Cardiac fibroblast (primary cell): ENCODE measurements at regions not wholly inside any gene's neighbourhood (a gene's known extent, or its start where the extent isn't known, plus 50 kb on each side); places are given as distances from the start of the nearest gene placed in this dataset.

ENCODE experiments used
- DNase-seq, 2 donors: peaks; one replicate each; pipeline versions ENCODE4 v3.0.0 to v3.0.0-alpha.2; 2010; ENCODE audit warnings: low read depth in 2 of 2
- H3K4me3 ChIP-seq, 2 donors: replicated peaks in 1 of 2; 1 replicate in 1 of 2; 2 replicates in 1 of 2; pipeline ENCODE4 v1.5.1; 2011; ENCODE audit warnings: low read depth in 2 of 2, low read length in 2 of 2, mild to moderate bottlenecking in 2 of 2, moderate library complexity in 1 of 2
- CTCF ChIP-seq: IDR thresholded peaks from one replicate; pipeline ENCODE4 v1.5.1; 2011; ENCODE audit warnings: low read depth, mild to moderate bottlenecking, low read length, inconsistent platforms

DNA sequence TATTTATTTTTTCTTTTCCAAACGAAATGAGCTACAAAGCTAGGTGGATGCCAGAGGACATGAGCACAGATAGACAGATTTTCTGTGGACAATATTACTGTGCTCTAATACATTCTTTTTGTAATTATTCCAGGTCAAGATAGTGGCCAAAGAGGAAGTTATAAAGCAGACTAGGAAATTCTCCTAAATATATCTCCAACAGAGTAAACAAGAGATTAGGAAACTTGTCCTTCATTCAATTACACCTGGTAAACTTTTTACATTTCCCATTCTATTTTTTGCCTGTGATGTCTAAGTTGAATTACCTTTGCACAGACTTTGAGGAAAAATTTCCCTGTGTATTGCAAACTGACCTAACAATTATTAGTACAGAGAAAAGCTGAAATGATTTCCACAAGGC is 905.5 kb upstream of the PCDH20 start:
- no peak for DNase-seq
- H3K4me3 ChIP-seq: no peak overlapping the region
- no peak for TF ChIP-seq CTCF

- DNase-seq: peak; percentile 58 to 65
- peak; percentile 32 for TF ChIP-seq CTCF
- H3K4me3 ChIP-seq: no peak overlapping the region
Measured at GRCh38 chr13:62320129-62321108, 904.8 kb upstream of the PCDH20 start.

DNA sequence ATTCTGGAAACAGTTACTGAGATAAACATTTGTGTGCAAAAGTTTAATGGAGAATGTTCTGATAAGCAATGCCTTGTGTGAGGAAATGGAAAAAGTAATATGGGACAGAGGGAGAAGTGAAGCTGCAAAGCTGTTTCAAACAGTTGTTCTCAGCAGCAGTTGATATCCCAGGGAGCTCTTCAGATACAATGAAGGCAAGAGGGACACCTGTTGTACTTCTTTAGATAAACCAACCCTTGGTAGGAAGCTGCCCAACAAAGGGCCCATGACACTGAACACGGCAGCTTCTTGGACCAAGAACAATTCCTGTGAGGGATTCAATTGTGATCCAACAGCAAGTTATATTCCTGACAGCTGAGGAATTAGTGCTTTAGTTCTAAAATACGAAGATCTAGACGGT is 894.3 kb upstream of the PCDH20 start:
- DNase-seq: no peak
- H3K4me3 ChIP-seq: no peak overlapping the region
- no peak for TF ChIP-seq CTCF

DNA sequence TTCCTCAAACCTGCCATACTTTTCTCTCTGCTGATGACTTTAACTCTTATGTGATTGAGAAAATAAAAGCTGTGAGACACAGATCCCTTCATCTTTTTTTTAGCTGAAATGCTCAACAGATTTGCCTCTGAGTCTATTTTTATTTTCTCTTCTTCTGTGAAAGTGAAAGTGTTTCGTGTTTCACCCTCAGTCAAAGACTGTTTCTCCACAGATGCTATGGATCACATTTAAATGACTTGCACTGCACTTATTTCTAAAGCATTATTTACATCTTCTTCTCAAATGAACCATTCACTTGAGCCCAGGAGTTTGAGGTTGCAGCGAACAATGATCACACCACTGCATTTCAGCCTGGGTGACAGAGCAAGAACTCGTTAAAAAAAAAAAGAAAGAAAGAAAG is 890.1 kb upstream of the PCDH20 start:
- TF ChIP-seq CTCF: no peak
- peak overlapping the region in 1 of 2 donors; percentile 3 for H3K4me3 ChIP-seq
- peak in 1 of 2 donors; percentile 8 for DNase-seq

DNA sequence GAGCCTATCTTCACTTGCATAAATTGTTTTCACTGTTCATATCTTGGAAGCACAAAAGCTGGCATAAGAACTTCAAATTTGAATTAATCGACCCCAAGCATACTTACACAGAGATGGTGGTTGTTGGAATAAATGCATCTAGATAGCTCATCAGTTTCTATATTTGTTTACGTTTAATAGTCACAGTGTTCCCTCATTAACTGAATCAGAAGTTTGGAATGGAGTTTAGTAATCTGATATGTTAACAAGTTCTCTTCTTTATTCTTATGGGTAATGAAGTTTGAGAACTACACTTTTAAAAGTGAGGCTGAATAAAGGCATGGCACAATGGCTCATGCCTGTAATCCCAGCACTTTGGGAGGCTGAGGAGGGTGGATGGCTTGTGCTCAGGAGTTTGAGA is 886.7 kb upstream of the PCDH20 start:
- DNase-seq: no peak
- no peak for TF ChIP-seq CTCF
- no peak overlapping the region for H3K4me3 ChIP-seq

- no peak for TF ChIP-seq CTCF
- H3K4me3 ChIP-seq: no peak overlapping the region
- no peak for DNase-seq
Measured at GRCh38 chr13:62299988-62300387, 884.3 kb upstream of the PCDH20 start.
